22Rv1 (cell line): ENCODE measurements at regions not wholly inside any gene's neighbourhood (a gene's known extent, or its start where the extent isn't known, plus 50 kb on each side); places are given as distances from the start of the nearest gene placed in this dataset.

Source experiments
- H3K27ac ChIP-seq: fragments of 450-650 bp; 2 replicates; pipeline ENCODE4 v1.5.1; 2017
- ZFX ChIP-seq: fragments of 450-650 bp; IDR thresholded peaks from 2 replicates; pipeline ENCODE4 v1.6.1; 2017; ENCODE audit warnings: antibody characterized with exemption, borderline replicate concordance
- TF ChIP-seq, protein P1 (sequence below): fragments of 450-650 bp; IDR thresholded peaks from 2 replicates; pipeline ENCODE4 v1.5.1; 2017; ENCODE audit warnings: mild to moderate bottlenecking

GRCh38 chr20:48558906-48559305, 268.9 kb downstream of the PREX1 start:
- TF ChIP-seq, protein P1, sequence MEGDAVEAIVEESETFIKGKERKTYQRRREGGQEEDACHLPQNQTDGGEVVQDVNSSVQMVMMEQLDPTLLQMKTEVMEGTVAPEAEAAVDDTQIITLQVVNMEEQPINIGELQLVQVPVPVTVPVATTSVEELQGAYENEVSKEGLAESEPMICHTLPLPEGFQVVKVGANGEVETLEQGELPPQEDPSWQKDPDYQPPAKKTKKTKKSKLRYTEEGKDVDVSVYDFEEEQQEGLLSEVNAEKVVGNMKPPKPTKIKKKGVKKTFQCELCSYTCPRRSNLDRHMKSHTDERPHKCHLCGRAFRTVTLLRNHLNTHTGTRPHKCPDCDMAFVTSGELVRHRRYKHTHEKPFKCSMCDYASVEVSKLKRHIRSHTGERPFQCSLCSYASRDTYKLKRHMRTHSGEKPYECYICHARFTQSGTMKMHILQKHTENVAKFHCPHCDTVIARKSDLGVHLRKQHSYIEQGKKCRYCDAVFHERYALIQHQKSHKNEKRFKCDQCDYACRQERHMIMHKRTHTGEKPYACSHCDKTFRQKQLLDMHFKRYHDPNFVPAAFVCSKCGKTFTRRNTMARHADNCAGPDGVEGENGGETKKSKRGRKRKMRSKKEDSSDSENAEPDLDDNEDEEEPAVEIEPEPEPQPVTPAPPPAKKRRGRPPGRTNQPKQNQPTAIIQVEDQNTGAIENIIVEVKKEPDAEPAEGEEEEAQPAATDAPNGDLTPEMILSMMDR: no peak
- no peak overlapping the region for H3K27ac ChIP-seq

GRCh38 chr20:48557380-48557779, 270.4 kb downstream of the PREX1 start:
- no peak overlapping the region for H3K27ac ChIP-seq
- TF ChIP-seq ZFX: no peak
- TF ChIP-seq, protein P1: no peak

- H3K27ac ChIP-seq: no peak overlapping the region
- no peak for TF ChIP-seq ZFX
- TF ChIP-seq, protein P1: no peak
Observed at GRCh38 chr20:48556956-48557355, 270.8 kb downstream of the PREX1 start.

DNA sequence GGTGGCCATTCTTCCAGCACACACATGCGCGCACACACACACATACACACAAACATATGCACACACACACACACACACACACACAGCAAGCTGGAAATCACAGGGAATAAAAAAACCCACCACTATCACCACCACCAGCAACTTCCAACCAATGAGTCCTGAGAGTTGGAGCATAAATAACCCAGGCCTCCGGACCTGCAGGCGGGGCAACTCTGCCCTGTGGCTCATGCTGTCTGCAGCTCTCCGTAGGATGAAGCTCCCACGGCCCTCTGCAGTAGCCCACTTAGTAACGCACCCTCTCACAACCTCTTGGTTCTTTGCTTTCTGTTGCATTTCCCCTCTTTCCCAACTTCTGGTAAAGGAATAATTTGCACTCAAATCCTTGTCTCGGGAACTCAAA, 275.2 kb downstream of the PREX1 start:
- TF ChIP-seq, protein P1: no peak
- TF ChIP-seq ZFX: no peak
- no peak overlapping the region for H3K27ac ChIP-seq

- no peak for TF ChIP-seq ZFX
- TF ChIP-seq, protein P1: no peak
- H3K27ac ChIP-seq: no peak overlapping the region
Observed at GRCh38 chr20:48550814-48551213, 277.0 kb downstream of the PREX1 start.

GRCh38 chr20:48547664-48548063, 280.1 kb downstream of the PREX1 start:
- no peak for TF ChIP-seq ZFX
- TF ChIP-seq, protein P1: no peak
- H3K27ac ChIP-seq: no peak overlapping the region

DNA sequence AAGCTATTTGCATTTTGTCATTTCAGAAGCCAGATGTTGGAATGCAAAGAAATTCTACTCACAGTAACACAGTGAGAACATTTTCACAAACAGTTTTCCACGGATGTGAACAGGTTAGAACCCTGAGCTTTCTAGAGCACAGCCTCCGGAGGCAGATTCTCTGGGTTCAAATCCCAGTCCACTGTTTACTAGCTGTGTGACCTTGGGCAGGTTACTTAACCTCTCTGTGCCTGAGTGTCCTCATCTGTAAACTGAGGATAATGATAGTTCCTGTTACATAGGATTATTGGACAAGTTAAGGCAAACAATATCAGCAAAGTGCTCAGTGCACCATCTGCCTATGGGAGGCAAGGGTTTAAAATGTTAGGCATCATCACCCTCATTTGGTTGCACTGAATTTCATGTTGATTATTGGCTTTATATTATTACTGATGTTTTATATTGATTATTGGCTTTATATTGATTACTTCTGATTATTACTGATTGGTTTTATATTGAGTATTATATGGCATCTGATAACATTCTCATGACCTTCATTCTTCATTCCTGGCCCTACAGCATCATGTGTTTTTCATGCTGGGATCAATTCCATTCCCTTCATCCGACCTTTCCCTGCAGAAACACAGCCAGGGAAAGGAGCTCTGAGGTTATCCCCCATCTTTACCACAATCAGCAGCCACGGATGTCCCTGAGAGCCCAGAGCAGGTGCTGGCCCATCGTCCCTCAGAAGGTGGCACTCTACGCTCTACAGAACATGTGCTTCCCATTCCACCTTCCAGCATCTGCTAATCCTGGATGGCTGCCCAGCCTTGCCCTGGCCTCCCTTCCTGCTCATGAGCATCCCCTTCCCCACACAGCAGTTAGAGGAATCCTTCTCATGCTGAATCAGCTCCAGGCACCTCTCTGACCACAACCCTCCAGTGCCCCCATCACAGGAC, 283.1 kb downstream of the PREX1 start:
- no peak overlapping the region for H3K27ac ChIP-seq
- TF ChIP-seq ZFX: no peak
- TF ChIP-seq, protein P1: no peak
